ENCODE measurements at regions not wholly inside any gene's neighbourhood (a gene's known extent, or its start where the extent isn't known, plus 50 kb on each side); places are given as distances from the start of the nearest gene placed in this dataset.

DNA sequence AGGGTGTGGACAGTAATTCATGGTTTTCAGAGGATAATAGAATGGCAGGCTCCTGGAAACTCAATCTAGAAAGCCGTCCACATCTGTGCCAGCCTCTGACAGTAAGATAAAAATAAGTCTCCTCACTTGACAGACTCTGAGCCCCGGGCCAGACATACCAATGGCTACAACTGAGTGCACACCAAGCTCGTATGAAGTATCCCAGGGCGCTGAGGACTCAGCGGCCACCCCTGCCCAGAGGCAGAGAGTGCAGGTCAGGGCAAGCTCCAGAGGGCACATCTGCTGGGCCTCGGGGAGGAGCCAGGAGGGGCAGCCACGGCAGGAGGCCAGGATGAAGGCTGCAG is 262.8 kb upstream of the TCERG1L start:
- no peak overlapping the region for H3K4me2 ChIP-seq (ENCODE audit: low read length)
- H3K9me3 ChIP-seq (ENCODE audit: control insufficient read depth, insufficient read depth, low read length) = no peaks in the 10 kb centered on the region
- no peaks in the 10 kb centered on the region for H3K9me2 ChIP-seq (replicated peaks; ENCODE audit: control insufficient read depth, low read length)
- H3K36me3 ChIP-seq (ENCODE audit: control insufficient read depth, low read length) = no peaks in the 10 kb centered on the region
- H4K20me1 ChIP-seq (ENCODE audit: control insufficient read depth, insufficient read depth, low read depth, low read length) = no peaks in the 10 kb centered on the region
- no peaks in the 10 kb centered on the region for H3K4me1 ChIP-seq (ENCODE audit: control insufficient read depth, low read length)
- H3F3A ChIP-seq (ENCODE audit: control insufficient read depth, insufficient read depth) = no peaks in the 10 kb centered on the region
- no peak overlapping the region for H3K4me3 ChIP-seq (ENCODE audit: low read length)
- no peak for TF ChIP-seq EZH2phosphoT487 (IDR thresholded peaks at IDR 0.05; ENCODE audit: borderline replicate concordance, low read length)
- TF ChIP-seq, protein P1, sequence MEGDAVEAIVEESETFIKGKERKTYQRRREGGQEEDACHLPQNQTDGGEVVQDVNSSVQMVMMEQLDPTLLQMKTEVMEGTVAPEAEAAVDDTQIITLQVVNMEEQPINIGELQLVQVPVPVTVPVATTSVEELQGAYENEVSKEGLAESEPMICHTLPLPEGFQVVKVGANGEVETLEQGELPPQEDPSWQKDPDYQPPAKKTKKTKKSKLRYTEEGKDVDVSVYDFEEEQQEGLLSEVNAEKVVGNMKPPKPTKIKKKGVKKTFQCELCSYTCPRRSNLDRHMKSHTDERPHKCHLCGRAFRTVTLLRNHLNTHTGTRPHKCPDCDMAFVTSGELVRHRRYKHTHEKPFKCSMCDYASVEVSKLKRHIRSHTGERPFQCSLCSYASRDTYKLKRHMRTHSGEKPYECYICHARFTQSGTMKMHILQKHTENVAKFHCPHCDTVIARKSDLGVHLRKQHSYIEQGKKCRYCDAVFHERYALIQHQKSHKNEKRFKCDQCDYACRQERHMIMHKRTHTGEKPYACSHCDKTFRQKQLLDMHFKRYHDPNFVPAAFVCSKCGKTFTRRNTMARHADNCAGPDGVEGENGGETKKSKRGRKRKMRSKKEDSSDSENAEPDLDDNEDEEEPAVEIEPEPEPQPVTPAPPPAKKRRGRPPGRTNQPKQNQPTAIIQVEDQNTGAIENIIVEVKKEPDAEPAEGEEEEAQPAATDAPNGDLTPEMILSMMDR (IDR thresholded peaks at IDR 0.05; ENCODE audit: low read depth, low read length, poor library complexity, severe bottlenecking) = no peak
- H3K27me3 ChIP-seq (ENCODE audit: control insufficient read depth, low read length) = no peaks in the 10 kb centered on the region
- H3K79me2 ChIP-seq (ENCODE audit: control insufficient read depth, low read length) = no peaks in the 10 kb centered on the region
- H3K27ac ChIP-seq (ENCODE audit: low read depth, low read length) = no peak overlapping the region

DNA sequence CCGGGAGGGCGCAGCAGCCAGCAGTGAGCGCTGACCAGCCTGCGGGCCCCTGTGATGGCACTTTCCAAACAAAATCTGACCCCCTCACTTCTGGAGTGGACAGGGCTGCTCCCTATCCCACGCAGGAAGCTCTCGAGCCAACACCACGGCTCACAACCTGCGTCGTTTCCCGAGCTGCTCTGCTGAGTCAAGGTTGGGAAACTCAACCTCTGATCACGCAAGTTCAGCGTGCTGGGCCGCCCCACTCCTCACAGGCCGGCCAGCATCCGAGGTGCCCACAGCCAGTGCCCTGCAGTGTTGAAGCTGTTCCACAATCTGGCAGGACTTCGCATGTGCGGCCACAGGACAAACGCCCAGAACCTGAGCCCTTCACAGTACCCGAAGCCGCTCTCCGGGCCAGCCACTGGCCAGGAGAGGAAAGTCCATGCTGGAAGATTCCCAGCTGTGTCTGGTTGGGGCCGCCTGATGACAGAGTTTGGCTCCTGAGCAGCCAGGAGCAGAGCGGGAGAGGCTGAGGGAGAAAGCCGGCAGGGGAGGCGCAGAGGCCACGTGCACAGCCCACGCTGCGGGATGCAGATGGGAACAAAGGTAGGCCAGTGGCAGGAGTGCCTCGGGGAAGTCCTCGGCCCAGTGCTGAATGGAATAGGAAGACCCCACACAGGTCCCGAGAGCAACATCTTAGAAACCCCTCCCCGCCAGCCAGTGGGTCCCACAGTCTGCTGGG is 263.3 kb upstream of the TCERG1L start:
- H3K27ac ChIP-seq (ENCODE audit: low read depth, low read length) = no peak overlapping the region
- H3F3A ChIP-seq (ENCODE audit: control insufficient read depth, insufficient read depth) = no peaks in the 10 kb centered on the region
- TF ChIP-seq, protein P1 (IDR thresholded peaks at IDR 0.05; ENCODE audit: low read depth, low read length, poor library complexity, severe bottlenecking) = no peak
- no peak for TF ChIP-seq EZH2phosphoT487 (IDR thresholded peaks at IDR 0.05; ENCODE audit: borderline replicate concordance, low read length)
- no peaks in the 10 kb centered on the region for H3K4me1 ChIP-seq (ENCODE audit: control insufficient read depth, low read length)
- no peaks in the 10 kb centered on the region for H3K36me3 ChIP-seq (ENCODE audit: control insufficient read depth, low read length)
- H3K9me2 ChIP-seq (replicated peaks; ENCODE audit: control insufficient read depth, low read length) = no peaks in the 10 kb centered on the region
- H3K4me3 ChIP-seq (ENCODE audit: low read length) = no peak overlapping the region
- no peaks in the 10 kb centered on the region for H3K9me3 ChIP-seq (ENCODE audit: control insufficient read depth, insufficient read depth, low read length)
- no peaks in the 10 kb centered on the region for H4K20me1 ChIP-seq (ENCODE audit: control insufficient read depth, insufficient read depth, low read depth, low read length)
- no peaks in the 10 kb centered on the region for H3K27me3 ChIP-seq (ENCODE audit: control insufficient read depth, low read length)
- no peak overlapping the region for H3K4me2 ChIP-seq (ENCODE audit: low read length)
- H3K79me2 ChIP-seq (ENCODE audit: control insufficient read depth, low read length) = no peaks in the 10 kb centered on the region

DNA sequence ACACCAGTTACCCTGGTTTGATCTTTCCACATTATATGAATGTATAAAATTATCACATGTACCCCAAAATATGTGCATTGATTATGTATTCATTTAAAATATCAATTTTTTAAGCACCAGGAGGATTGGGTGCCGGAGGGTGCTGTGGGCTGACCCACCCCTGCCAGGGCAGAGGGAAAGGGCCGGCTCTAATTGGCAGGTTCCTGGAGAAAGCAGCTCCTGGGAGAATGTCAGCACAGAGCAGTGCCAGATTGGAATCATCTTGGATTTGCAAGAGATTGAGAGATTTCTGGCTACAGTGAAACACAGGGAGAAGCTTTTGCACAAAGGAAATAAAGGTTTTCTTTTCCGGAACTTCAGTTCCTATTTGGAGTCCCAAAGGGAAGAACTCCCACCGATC is 264.4 kb upstream of the TCERG1L start:
- H3F3A ChIP-seq (ENCODE audit: control insufficient read depth, insufficient read depth) = no peaks in the 10 kb centered on the region
- no peaks in the 10 kb centered on the region for H3K9me2 ChIP-seq (replicated peaks; ENCODE audit: control insufficient read depth, low read length)
- H3K79me2 ChIP-seq (ENCODE audit: control insufficient read depth, low read length) = no peaks in the 10 kb centered on the region

More for the DNA sequence above, 264.4 kb upstream of the TCERG1L start:
- no peaks in the 10 kb centered on the region for H3K9me3 ChIP-seq (ENCODE audit: control insufficient read depth, insufficient read depth, low read length)
- TF ChIP-seq EZH2phosphoT487 (IDR thresholded peaks at IDR 0.05; ENCODE audit: borderline replicate concordance, low read length) = no peak
- TF ChIP-seq, protein P1 (IDR thresholded peaks at IDR 0.05; ENCODE audit: low read depth, low read length, poor library complexity, severe bottlenecking) = no peak
- no peaks in the 10 kb centered on the region for H4K20me1 ChIP-seq (ENCODE audit: control insufficient read depth, insufficient read depth, low read depth, low read length)
- H3K4me2 ChIP-seq (ENCODE audit: low read length) = no peak overlapping the region
- no peaks in the 10 kb centered on the region for H3K4me1 ChIP-seq (ENCODE audit: control insufficient read depth, low read length)
- no peaks in the 10 kb centered on the region for H3K36me3 ChIP-seq (ENCODE audit: control insufficient read depth, low read length)
- no peak overlapping the region for H3K27ac ChIP-seq (ENCODE audit: low read depth, low read length)
- H3K4me3 ChIP-seq (ENCODE audit: low read length) = no peak overlapping the region
- no peaks in the 10 kb centered on the region for H3K27me3 ChIP-seq (ENCODE audit: control insufficient read depth, low read length)

Measured in DOHH2 (cell line).